GM19043 (cell line): ENCODE measurements at regions not wholly inside any gene's neighbourhood (a gene's known extent, or its start where the extent isn't known, plus 50 kb on each side); places are given as distances from the start of the nearest gene placed in this dataset.
"Not testable (repeated sequence)": the region's sequence is repeated elsewhere in the genome, so short reads cannot be mapped to it uniquely, and the experiment has no call there.

ENCODE experiments used
- ATAC-seq: cut with Tn5 transposase; IDR thresholded peaks from one replicate; pipeline ENCODE4 v1.9.1; 2021; ENCODE audit warnings: low read depth; ENCODE audit not compliant: unreplicated experiment

DNA sequence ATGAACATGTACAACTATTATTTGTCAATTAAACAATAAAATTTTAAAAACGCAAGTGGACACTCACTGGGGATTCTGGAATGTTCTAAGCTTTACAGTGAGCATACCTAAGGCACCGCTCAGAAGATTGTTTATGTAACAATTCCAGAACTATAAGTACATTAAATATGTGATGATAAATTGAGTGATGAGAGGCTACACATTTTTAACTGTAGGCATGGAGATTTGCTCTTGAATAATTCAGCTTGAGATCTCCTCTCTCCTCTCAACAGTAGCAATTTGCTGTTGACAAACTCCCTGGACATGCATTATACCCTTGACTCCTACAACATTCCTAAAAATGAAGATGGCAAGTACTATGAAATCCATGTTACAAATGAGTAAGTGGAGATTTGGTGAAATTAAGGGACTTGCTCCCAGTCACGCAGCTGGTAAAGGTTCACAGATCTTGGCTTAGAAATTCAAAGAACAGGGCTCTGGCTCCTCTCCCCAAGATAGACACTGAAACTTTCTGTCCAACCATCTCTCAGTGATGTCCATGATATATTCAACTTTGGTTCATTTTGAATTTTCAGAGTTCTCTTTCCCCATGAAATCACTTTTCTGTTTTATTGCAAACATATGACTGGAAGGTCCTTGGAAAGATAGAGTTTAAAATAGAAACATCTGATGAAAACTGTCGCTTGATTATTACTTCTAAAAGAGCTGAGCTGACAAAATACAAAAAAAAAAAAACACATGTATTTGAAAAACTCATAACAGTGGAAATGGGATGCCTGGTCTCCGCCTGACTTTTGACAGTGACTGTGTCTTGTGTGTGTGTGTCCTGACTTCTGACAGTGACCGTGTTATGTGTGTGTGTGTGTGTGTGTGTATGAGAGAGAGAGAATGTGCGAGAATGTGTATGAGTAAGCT, 488.3 kb downstream of the TNS3 start:
- no peak for ATAC-seq

- no peak for ATAC-seq
These were observed 489.6 kb downstream of the TNS3 start for GRCh38 chr7:47092336-47092735.

GRCh38 chr7:47091141-47091540, 490.8 kb downstream of the TNS3 start:
- no peak for ATAC-seq

DNA sequence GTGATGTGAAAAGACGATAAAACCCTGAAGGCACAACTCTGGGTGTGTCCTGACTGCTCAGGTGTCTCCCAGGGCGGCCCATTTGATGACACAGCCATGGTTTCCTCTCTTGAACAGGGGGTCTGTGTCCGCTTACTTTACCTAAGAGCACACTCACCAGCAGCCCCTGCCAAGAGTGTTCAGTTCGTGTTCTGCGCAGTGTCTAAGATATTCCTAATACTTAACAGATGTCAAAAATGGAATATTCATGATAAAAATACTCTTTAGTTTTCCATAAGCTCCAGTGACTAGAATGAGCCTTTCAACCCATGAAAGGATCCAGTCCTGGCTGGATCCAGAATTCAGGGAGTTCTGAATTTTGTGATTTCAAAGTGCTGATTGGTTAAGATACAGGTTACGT, 492.4 kb downstream of the TNS3 start:
- ATAC-seq: no peak

- ATAC-seq: no peak
These were observed 492.9 kb downstream of the TNS3 start for GRCh38 chr7:47089068-47089417.

DNA sequence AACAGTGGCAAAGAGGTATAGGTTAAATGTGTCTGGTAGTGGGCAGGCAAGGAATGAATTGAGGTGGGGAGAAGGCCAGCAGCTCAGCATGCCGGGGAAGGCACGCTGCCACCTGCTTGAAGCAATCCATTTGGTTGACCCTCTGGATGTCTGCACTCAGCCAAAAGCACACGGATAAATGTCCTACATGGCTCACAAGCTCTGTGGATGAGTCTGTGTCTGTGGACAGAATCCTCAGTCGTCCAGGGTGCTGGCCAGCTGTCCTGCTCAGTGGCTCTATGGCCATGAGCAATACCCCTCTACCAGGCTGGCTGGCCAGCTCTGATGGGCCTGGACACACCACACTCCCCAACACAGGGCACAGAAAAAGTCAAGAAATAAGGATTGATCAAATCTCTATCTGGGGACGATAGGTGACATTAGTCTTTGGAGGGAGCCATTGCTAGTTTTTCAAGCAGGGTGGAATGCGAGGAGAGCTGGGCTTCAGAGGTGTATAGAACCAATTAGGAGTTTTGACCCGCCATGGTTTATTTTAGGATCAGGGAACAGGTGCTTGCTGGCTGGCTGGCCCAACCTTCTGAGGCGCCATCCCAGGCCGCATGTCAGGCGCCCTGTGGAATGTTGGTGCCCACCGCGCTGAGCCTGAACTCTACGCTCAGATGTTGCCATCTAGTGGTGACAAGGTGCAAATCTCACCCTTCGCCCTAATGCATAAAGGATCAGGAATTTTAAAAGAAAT, 493.4 kb downstream of the TNS3 start:
- ATAC-seq: peak; percentile 72

GRCh38 chr7:47087866-47088265, 494.0 kb downstream of the TNS3 start:
- ATAC-seq: no peak

DNA sequence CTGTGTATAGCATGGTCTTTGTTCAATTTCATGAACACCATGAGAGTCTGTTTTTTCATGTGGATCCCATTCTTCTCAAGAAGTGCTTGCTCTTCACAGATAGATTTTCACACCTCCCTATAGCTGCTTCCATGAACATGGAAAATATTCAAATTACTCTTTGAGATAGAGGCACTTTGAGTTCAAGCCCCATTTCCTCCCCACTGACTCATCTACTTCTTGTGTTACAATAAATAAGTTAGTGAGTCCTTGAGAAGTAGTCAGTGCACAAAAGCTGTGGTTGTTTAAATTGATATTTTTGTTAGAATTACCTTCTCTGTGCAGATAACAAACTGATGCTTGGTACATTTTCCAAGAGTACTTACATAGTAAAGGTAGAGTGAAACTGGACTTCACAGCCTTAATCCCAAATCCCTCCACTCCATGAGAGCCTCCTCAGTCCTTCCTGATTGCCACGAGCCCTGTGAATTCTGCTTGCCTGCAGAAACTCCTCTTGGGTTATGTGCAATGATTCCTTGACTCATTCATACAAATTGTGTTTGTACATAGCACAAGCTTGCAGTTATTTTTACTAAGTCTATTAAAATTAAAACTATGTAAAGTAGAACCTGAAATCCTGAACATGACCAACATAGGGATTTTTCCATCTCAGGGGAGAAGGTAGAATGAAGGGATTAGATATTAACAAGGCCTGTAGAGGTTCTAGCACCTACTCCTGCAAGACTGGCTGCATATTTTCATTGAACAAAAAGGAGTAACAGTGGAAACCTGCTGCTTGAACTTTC, 496.2 kb downstream of the TNS3 start:
- ATAC-seq: no peak

GRCh38 chr7:47083476-47084250, 498.2 kb downstream of the TNS3 start:
- no peak for ATAC-seq

DNA sequence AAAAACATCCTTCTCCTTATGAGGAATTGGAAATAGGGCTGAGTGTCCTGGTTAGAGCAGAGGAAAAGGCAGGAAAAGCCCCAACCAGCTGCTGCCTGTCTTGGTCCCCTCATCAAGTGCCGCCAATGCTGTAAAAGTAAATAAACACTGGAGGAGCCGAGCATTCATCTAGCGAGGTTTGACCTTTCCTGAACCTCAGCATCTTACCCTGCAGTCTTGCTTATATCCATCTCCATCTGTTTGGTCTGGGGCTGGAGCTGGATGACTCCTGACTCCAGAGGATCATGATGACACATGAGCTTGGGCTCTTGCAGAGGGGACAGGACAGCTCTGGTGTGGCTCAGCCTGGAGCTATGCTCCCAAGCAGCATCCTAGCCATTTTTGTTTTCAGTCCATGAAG, 501.1 kb downstream of the TNS3 start:
- no peak for ATAC-seq

- ATAC-seq: no peak
These were observed 503.7 kb downstream of the TNS3 start for GRCh38 chr7:47078241-47078640.

GRCh38 chr7:47074702-47075153, 507.2 kb downstream of the TNS3 start:
- ATAC-seq: no peak

- ATAC-seq: no peak
These were observed 508.6 kb downstream of the TNS3 start for GRCh38 chr7:47073284-47073683.

DNA sequence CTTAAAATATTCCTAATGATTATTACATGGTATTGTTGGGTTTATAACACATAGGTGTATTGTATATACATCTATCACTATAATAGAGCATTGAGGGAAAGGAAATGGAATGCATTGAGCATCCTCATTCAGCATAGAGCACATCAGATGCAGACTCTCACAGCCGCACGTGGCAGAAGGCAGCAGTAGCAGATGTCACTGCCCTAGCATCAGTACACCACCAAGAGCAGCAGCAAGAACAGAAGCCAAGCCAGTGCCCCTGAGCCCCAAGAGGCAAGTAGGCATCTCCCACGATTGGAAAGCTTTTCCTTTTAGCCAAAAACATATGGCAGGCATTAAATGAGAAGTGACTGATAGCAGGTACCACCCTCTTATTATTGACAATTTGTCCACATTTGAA, 510.0 kb downstream of the TNS3 start:
- ATAC-seq: no peak

DNA sequence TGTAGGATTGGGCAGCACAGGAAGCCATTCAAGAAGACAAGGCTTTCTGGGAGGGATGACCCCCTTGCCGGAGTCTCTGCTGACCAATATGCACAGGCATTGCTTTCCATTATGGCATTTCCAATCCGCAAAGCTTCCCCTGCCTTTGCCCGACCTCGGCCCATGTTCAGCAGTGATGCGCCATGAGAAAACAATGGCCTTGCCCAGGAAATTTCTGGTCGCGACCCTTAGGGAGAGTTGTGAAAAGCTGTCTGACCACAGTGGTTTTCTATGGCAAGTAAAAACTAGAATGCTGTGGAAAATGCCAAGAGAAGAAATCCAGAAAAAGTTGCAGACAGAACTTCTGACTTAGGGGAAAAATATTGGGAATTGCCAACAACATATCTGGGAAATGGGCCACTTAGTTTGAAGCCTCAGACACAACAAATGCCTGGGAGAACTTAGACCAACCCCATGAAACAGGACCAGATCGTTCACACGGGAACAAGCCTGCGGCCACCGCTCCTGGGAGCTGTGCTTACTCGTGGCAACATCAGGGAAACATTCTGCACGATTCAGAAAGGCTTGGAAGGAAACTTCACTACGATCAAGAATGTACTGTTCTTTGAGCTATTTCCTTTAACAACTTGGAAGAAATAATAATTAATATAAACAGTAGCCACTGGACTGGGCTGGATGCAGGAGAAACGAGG, 512.4 kb downstream of the TNS3 start:
- no peak for ATAC-seq

DNA sequence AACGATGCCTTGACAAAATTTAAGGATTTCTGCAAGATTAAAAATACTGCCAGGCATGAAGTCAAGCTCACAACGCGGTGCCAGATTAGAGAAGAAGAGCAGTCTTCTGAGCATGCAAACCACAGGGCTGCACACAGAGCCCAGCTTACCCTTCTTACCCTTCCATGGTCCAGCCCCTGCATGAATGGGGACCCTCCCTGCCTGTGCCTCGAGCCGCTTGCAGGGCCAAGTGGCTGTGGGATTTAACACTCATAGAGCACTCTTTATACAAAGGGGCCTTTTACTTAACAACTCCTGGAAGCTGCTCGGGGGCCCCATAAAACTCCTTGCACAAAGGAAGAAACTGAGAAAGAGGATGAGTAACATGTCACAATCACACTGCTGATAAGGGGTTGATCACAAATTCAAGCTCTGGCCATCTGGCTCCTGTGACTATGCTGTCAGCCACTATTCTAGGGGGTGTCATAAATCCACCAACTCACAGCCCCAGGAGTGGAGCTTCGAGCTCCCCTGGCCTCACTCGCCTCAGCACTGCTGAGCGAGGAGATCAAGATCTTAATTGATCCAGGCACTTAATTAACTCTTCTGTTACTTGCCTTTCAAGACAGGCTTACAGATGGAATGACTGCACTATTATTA, 514.8 kb downstream of the TNS3 start:
- no peak for ATAC-seq

- ATAC-seq: no peak
These were observed 525.2 kb downstream of the TNS3 start for GRCh38 chr7:47056731-47057130.

- not testable (repeated sequence) for ATAC-seq
These were observed 529.2 kb downstream of the TNS3 start for GRCh38 chr7:47052541-47053208.
